Astrocyte of the hippocampus (primary cell): ENCODE measurements at regions not wholly inside any gene's neighbourhood (a gene's known extent, or its start where the extent isn't known, plus 50 kb on each side); places are given as distances from the start of the nearest gene placed in this dataset.
A peak's percentile ranks its signal among the peaks of the same experiment; 100 is the strongest.

ENCODE experiments used
- DNase-seq: peaks from one replicate; pipeline ENCODE4 v3.0.0; 2011; ENCODE audit warnings: low read depth, low spot score

DNA sequence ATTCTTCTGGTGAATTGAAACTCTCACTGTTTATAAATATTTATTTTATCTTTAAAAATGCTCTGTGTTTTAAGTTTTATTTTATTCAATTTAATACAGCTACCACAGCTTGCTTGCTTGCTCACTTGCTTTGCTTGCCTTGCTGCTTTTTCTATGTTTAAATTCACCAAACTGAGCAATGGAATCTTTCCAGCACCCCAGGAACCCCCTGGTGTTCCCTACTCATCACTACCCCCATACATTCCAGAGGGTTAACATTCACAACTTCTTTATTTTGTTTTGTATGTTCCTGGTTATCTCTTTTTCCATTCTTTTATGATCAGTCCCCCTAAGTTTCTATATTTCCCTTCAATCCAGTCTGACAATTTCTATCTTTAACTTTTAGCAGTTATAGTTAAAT lies 166.5 kb upstream of the COL1A2 start:
- DNase-seq = no peak

DNA sequence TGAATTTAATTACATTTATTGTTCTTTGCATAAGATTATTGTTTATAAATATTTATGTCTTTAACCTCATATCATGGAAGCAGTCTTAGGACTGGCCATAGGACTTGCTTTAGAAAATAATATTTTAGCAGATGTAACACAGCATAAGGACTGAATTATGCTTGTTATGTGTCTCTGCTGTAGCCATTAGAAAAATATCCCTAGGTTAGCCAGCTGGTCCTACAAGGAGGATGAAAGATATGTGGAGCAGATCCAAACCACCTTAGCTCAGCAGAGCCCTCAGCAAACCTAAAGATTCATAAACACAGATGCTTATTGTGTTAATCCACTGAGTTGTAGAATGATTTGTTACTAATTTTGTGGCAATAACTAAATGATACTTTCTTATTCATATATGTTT lies 166.0 kb upstream of the COL1A2 start:
- DNase-seq = peak; percentile 27

DNA sequence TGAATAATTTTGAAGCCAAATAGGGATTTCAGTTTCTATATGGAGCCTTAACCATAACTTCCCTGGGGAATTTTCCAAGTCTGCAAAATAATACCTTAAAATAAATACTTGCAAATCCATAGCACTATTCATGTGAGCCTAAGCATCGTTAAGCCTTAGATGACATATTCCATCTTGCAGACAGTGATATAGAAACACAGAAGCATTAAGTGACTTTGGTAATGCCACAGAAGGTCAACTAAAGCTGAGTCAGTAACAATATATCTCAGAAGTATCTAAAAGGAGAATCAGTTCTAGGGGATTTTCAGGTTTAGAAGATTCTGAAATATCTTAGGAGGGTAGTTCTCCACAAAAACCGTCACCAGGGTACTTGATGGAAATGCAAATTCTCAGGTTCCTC lies 163.4 kb upstream of the COL1A2 start:
- DNase-seq = no peak

DNA sequence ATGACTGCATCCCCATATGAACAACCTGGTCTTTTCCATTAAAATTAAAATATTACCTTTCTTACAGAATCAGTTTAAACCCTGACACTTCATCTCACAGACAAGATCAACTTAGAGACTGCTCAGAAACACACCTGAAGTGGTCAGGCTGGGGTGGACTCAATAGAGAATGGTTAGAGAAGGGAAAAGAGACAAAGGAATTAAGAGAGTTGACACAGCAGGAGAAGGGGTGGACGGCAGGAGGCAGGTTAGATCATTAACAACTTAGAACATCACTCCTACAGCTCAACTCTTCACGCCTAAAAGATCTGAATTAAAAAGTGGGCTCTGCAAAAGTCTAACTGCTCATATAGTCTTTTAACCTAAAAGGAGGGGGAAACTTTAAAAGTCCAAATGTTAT lies 157.7 kb upstream of the COL1A2 start:
- DNase-seq = no peak

DNA sequence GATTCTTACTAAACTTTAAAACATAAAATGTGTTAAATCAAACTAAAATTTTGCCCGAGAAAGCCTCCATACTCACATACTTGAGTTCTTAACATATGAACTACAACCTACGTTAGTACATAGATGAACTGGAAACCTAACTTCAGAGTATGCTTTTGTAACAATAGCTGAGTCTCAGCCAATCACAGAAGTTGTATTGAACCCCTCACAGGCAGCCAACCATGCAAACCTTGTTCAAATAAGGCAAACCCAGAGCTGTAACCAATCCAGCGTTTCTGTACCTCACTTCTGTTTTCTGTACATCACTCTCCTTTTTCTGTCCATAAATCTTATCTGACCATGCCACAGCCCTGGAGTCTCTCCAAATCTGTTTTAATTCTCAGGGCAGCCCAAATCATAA lies 157.3 kb upstream of the COL1A2 start:
- no peak for DNase-seq

DNA sequence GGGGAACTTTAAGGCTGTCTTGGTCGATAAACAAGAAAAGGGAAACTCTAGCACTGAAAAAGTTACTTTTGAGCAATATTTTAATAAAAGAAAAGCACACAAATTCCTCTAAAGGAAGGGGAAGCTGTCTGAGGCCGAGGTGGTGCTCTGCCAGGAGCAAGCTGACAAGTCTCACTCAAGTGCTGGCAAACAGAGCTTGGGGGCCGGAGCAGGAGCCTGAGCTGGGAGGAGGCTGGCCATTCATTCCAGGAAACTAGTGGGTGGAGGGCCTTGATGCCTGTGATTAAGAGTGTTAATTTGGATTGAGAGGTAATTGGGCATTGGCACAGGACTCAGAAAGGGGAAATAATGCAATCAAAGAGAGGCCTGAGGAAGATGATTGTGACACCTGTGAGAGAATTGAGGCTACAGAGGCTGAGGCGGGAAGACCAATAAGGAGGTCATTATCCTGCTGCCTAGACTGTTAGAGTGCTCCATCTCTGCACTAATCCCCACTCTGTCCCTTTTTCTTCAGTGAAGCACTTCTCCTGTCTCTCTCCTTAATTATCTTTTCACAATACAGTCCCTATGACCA lies 154.9 kb upstream of the COL1A2 start:
- DNase-seq = no peak

DNA sequence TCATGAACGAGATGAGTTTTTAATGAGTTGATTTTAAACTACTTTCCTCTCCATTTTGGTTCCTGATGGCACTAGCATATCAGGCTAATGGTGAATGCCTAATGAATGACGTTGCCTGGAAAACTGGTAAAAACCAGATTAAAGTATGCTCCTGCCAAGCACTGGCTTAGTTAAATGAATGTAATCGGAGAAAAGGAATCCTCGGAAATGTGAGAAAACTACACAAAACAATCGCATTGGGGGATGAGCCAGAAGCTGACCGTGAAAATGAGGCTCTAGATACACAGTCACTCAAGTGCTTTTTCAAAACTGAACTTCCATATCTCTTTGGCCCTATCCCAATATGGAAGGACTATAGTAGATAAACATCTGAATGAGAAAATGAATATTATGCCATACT lies 153.8 kb upstream of the COL1A2 start:
- DNase-seq = peak; percentile 68

DNA sequence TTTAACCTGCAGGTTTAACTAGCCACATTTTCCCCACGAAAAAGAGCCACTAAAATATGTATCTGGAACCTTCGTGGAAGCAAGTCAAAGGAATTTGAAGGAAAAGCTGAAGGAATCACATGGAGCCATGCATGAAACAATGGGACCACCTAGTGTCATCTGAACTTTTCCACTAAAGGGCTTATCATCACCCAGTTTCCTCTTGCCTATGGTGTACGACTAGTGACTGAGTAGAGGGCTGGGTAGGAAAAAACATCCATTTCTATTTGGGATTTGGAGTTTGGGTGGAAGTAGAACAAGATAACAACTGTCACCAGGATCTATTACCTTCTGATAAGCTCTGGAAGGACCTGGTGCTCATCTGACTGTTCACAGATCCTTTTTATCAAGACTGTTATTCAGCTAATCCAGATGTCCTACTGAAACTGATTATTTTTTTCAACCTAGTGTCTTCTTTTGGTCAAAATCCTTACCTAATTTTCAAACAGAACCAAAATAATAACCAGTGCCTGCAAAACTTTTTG lies 153.2 kb upstream of the COL1A2 start:
- DNase-seq = no peak

DNA sequence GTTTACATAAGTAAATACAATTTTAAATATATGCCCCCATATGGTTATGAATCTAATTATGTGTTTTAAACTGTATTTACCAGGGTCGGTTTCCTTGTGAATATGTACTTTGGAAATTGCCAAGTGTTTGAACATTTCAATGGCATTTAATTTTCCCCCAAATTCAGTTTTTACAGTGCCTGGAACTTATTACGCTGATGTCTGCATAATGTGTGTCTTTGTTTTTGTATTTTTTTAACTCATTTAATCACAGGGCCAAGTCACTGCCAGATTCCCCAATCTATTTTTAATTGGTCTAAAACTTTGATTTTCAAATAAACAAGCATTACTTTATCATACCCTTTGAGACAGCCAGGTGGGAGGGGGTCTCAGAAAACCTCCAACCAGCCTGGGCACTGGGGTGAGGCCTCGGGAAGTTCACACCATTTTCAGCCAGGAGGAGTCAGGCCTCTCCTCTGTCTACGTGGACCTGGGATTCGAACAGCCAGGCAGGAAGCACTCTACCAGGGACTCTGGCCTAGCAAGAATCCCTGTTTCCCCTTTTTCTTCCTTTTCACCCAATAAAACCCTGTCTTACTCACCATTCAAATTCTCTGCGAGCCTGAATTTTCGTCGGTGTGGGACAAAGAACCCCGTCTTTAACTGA lies 151.5 kb upstream of the COL1A2 start:
- no peak for DNase-seq

DNA sequence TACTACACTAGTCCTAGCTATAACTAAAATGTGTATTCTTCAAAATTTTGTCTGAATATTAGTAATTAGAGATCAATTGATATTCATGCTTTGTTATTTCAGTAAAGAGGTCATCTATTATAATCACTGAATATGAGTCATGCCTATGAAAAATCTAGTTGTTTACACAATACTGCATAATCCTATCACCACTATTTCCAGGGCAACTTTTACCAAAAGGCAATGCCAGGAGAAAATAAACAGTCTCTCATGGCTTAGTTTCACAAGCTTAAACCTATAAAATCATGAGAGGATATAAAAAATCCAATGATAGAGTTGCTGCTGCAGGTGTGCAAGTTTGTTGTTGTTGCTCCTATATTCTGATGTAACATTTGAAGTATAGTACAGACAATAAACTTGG lies 149.9 kb upstream of the COL1A2 start:
- DNase-seq = no peak

DNA sequence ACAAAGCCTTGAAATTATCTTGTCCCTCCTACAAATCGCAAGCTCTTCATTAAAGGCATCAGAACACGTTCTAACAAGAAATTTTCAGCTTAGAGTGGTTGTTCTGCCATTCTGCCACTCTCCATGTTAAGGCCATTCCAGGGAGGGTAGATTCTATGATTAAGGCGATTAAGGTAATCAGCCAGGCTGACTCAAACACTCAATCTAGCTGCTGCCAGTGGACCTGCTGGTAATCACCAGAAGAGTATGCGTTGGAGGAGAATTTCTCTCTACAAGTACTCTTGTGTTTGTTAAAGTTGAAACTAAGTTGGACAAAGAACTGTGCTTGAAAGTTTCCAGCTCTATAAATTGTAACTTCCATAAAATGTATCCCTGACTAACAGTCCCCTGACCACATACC lies 149.2 kb upstream of the COL1A2 start:
- DNase-seq = no peak

DNA sequence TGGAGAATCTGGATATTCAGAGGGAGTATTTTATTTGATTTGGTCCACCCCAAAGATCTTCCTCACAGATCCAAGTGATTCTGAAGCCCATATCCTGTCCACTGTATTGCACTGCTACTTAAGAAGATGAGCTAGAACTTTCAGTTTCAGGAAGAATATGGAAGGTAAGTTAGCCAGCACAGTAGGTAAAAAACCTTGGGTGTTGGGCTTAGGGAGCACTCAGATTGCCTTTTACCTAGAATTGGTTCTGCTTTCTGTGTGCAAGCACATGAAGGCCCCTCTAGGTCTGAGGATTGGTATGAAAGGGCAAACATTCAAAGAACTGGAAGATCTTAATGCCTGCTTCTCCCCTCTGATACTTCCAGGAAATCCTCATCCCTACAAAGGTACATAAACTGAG lies 146.7 kb upstream of the COL1A2 start:
- no peak for DNase-seq

DNA sequence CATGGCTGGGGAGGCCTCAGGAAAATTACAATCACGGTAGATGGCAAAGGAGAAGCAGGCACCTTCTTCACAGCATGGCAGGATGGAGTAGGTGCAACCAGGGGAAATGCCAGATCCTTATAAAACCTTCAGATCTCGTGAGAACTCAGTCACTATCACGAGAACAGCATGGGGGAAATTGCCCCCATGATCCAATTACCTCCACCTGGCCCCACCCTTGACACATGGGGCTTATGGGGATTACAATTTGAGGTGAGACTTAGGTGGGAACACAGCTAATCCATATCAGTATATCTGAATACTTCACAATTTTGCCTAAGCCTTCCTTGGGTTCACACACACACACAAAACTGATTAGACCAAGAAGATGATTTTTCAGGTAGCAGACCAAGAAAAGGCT lies 145.1 kb upstream of the COL1A2 start:
- no peak for DNase-seq

DNA sequence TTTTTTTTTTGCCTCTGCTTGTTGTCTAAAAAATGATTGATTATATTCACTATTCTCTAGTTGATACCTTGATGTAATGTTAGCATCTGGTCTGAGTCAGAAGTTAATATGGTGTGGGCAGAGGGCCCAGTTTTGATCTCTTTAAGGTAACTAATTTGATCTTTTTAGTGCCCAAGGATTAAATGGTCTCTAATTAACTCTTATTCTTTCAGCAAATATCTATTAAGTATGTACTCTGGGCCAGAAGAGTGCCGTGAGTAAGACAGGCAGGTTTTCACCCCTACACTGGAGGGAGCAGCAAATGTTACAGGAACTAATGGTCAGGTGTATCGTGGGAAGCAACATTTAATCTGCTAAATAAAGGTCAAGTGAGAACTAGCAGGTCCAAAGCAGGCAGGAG lies 144.6 kb upstream of the COL1A2 start:
- no peak for DNase-seq

DNA sequence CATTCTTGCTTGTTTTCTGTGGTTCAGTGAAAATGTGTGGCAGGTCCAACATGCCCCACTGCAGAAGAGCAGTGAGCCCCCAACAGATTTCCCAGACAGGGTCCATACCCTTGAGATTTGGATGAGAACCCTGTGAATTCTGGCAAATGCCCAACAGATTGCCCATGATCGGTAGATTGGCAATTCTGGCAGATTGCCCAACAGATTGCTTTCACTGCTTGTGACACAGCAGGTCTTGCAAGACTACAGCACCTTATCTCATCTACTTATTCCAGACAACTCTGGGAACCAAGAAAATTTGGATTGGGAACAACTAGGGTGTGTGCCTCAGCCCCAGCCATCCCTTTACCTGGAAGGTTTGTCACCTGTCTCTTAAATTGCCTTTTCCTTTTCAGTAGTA lies 143.7 kb upstream of the COL1A2 start:
- no peak for DNase-seq

DNA sequence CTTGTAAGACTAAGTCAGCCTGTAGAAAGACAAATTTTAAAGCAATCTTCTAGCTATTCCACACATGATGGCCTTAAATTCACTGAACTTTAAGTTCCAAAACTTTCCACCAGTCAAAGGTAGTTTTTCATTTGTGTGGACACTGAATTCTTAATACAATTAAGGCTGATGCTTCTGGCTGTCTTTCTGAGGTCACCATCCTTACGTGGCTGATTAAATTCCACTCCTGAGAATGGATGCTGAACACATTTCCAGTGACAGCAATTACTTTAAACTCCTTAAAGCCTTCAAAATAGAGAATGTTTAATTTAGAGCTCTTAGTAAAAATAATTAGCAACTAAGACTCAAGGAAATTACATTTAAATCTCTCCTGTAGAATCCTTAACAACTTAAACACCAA lies 142.6 kb upstream of the COL1A2 start:
- DNase-seq = no peak

DNA sequence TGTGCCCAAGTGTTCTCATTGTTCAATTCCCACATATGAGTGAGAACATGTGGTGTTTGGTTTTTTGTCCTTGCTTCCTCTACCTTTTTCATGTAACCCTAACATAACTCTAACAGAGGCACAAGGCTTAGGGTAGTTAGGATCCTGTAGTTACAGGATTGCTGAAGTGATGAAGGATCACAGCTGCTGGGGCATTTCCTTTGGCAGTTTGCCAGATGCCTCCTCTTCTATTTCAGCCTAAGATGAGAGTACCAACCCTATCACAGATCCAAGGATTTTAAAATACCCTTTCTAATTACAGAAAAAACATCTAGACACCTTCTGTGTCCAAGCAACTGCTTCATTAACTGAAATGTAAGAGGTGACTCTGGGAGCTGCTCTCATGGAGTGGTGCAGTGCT lies 141.7 kb upstream of the COL1A2 start:
- DNase-seq = no peak

DNA sequence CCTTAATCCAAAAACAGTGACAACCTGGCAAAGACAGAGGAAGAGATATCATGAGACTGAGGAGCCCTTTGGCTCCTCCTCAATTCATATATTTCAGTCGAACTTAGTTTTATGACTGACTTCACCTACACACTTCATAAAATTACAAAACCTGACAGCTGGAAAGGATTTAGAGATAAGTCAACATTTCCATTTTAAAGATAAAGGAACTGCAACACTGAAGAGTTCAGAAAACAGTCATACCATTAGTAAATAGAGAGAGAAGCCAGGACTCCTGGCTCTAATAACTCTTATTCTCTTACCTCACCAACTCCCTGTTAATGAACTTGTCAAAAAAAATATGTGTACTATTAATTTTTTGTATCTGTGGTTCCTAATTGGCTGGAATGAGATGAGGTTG lies 141.0 kb upstream of the COL1A2 start:
- DNase-seq = no peak

DNA sequence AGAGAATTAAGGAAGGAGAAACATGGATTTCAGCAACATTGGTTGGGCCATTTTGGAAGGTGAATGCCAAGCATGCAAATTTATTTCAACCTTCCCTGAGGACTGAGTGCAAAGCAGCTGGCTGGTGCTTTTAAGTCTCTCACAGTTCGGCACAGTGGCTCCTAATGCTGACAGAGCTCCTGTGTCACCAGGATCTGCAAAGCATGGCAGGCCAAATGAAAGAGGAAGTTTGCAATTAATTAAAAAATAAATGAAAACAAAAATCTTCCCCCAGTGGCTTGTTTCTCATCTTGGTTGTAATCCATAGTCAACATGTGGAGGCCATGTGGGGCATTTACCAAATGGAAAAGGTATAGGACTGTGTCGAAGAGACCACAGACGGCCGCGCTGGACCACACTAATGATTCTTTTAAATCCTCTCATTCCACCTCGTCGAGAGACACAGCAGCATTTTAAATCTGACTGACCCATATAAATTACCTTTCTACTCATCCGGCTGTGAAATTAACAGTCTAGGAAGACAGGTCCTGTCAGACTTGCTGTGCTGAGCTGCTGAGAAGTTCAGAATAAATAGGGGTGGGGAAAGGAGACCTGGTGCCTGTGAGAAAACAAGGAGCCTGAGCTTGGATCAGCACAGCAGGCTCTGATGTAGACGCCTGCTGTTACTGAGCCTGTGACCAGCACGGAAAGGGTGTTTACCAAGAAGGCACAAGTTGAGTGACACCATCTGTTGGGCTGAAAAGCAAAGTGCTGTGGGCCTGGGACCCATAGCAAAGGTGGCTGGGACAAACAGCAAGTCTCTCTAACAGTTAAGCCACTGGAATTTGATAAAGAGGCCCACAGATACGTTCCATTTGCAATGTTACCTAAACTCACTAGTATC lies 136.0 kb upstream of the COL1A2 start:
- DNase-seq = no peak

DNA sequence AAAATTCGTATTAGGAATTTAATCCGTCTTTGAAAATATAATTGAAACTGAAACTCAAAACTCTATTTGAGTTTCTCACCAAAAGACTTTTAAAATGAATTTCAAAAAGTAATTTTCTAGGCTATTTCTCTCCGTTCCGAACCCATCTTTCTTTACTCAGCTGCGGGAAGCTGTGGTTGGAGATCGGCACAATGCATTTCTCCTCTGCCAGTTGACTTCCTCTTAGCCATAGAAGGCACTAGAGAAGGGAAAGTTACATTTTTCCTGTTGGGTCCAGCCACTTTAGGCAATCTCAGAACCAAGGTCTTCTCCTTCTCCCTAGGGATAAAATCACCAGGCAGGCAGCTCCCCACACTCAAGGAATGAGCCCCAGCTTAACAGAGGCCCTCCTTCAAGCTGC lies 133.6 kb upstream of the COL1A2 start:
- no peak for DNase-seq

DNA sequence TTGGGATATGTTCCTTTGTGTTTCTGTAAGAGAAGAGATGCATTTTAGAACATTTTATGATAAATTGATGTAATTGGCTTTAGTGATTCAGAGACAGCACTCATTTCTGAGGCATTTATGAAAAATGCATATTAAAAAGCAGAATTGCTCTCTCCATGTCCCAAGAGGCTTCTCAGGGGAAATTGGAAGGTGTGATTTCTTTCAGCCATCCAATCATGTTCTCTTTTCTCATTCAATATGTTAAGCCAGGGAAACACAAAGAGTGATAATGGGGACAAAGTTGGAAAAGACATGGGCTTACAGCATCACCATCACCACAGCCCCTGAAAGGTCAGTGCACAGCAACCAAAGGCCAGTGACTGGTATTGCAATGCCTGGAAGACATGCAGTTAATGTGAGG lies 129.9 kb upstream of the COL1A2 start:
- DNase-seq = no peak

DNA sequence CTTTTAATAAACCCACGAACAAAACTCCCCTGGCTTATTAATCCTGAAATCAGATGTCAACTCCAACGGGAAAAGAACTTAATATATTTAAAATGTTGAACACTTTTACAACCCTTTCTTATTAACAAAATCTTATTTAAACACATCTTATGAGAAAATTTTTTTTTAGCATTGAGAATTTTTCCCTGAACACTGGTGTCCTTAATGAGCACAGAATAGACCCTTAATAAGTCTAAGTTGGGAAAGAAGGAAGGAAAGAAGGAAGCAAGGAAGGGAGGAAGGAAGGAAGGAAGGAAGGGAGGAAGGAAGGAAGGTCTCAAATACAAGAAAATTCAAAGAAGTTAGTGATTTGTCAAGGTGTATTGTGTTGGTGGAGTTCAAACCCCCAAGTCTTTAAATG lies 129.2 kb upstream of the COL1A2 start:
- DNase-seq = no peak

DNA sequence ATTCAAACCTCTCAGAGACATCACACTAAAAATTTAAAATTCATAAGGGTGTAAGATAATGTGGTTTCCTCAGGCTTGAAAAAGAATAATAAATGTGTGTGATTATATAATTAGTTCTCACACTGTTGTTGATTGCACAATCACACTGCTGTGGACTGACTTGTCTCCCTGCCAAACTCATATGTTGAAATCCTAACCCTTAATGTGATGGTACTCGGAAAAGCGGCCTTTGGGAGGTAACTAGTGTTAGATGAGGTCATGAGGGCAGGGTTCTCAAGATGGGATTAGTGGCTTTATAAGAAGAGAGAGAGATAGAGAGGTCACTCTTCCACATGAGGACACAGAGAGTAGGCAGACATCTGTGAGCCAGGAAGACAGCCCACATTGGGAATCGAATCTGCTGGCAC lies 128.5 kb upstream of the COL1A2 start:
- DNase-seq = peak; percentile 14
